ENCODE measurements at regions not wholly inside any gene's neighbourhood (a gene's known extent, or its start where the extent isn't known, plus 50 kb on each side); places are given as distances from the start of the nearest gene placed in this dataset.

DNA sequence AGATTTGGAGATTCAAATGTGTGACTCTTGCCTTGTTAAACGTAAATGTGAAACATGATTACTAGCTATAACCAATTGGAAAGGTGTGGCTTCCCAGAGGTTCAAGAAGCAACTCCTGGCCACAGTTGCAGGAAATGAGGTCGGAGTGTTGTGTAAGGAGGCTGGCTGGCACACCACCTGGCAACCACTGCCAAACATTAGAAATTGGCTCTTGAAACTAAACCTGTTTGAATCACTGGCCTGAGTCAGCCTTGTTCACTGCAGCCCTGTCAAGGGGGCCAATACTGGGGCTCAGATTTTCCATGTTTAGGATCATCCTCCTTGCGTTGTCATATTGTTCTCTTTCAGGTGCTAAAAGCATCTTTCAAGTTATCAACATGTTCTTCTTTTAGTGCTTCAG is 206.3 kb downstream of the ARL6IP6 start:
- TF ChIP-seq EP300 (IDR thresholded peaks at IDR 0.05), result no peak
- TF ChIP-seq CTCF (IDR thresholded peaks at IDR 0.05), result no peak
